ENCODE measurements at regions not wholly inside any gene's neighbourhood (a gene's known extent, or its start where the extent isn't known, plus 50 kb on each side); places are given as distances from the start of the nearest gene placed in this dataset.

GRCh38 chrX:126929071-126929470 is 109.5 kb downstream of the PRR32 start:
- TF ChIP-seq, protein P1, sequence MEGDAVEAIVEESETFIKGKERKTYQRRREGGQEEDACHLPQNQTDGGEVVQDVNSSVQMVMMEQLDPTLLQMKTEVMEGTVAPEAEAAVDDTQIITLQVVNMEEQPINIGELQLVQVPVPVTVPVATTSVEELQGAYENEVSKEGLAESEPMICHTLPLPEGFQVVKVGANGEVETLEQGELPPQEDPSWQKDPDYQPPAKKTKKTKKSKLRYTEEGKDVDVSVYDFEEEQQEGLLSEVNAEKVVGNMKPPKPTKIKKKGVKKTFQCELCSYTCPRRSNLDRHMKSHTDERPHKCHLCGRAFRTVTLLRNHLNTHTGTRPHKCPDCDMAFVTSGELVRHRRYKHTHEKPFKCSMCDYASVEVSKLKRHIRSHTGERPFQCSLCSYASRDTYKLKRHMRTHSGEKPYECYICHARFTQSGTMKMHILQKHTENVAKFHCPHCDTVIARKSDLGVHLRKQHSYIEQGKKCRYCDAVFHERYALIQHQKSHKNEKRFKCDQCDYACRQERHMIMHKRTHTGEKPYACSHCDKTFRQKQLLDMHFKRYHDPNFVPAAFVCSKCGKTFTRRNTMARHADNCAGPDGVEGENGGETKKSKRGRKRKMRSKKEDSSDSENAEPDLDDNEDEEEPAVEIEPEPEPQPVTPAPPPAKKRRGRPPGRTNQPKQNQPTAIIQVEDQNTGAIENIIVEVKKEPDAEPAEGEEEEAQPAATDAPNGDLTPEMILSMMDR (IDR thresholded peaks at IDR 0.05): no peak
- TF ChIP-seq EP300 (IDR thresholded peaks at IDR 0.05): no peak
